GM12864 (cell line): ENCODE measurements at regions not wholly inside any gene's neighbourhood (a gene's known extent, or its start where the extent isn't known, plus 50 kb on each side); places are given as distances from the start of the nearest gene placed in this dataset.

Experiments used
- DNase-seq: peaks from one replicate; pipeline ENCODE4 v3.0.0-alpha.2; 2011; ENCODE audit warnings: low read depth
- H3K4me3 ChIP-seq: 2 replicates; pipeline ENCODE4 v1.5.1; 2011; ENCODE audit warnings: mild to moderate bottlenecking, low read depth, low read length, control low read depth
- CTCF ChIP-seq: IDR thresholded peaks from 2 replicates; pipeline ENCODE4 v1.5.1; 2011; ENCODE audit warnings: low read depth, mild to moderate bottlenecking, moderate library complexity, low read length, control low read depth, inconsistent platforms; ENCODE audit errors: missing control alignments

DNA sequence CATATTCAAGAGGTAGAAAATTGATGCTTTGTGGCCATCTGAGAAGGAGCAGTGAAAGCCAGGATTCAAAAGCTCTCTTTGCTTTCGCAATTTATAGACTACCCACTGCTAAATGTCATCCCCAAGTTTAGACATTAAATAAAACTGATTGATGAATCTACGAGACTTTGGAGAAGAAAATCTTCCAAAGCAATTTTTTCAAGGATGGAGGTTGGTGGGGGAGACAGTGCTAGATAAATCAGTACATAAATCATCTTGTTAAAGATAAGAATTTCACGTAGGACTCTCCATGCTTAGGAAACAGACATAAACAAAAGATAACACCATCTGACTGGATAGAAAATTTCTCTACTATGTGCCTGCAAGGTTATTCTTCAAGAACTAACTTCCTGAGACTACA lies 147.6 kb upstream of the TIAM1 start:
- TF ChIP-seq CTCF = no peak
- no peak for DNase-seq
- H3K4me3 ChIP-seq = no peak overlapping the region

DNA sequence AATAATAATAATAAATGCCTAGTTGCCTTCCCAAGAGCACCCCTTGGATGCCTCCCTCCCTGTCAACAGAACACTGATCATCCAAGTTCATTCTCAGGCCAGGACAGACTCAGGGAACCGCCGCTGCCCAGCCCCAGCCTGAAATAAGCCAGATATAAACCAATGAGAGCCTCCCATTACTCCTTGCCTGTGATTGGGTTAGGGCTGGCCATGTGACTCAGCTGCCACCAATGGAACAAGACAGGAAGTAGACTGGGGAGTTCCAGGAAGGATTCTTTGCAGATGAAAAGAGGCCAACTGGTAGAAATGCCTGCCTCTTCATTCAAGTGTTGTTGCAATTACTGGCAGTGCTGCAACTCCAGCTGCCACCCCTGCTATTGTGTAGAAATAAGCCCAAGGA lies 146.4 kb upstream of the TIAM1 start:
- no peak for TF ChIP-seq CTCF
- DNase-seq = no peak
- no peak overlapping the region for H3K4me3 ChIP-seq

GRCh38 chr21:31489726-31490125 lies 145.7 kb upstream of the TIAM1 start:
- DNase-seq = no peak
- TF ChIP-seq CTCF = no peak
- H3K4me3 ChIP-seq = no peak overlapping the region

- no peak for TF ChIP-seq CTCF
- DNase-seq = no peak
- H3K4me3 ChIP-seq = no peak overlapping the region
Measured at GRCh38 chr21:31489014-31489413, 145.0 kb upstream of the TIAM1 start.

DNA sequence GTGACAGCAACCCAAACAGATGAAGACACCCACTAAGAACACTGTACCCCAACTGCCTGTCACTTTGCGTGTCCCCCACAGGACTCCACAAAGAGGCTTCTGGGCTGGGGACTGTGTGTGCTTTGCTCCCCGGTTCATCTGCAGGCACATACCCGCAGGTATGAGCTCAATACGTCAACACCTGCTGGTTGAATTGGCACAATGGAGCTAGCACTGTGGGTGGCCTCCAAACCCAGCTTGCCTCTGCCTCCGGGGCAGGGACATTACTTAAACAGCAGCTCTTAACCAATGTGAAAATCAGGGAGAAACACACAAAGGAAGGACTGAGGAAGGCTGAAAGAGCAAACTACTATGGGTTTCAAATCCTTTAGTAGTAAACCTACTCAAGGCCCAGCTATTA lies 140.2 kb upstream of the TIAM1 start:
- H3K4me3 ChIP-seq = no peak overlapping the region
- no peak for DNase-seq
- TF ChIP-seq CTCF = no peak

DNA sequence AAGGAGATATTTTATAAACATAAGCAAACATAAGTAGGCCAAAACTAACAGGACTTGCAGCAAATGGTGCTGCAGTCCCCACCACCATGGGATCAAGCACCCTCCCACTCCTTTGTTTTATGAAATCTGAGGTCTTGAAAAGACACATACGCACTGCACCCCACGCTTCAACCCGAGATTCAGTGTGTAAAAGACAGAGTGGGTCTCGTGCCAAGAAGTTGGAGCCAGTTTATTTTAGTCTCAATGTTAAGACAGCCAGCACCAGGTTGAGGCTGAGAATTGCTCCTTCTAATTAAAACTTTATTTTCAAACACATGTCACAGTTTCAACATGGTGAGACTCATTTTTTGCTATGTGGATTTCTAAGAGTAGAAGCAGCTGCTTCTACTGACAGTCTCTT lies 139.1 kb upstream of the TIAM1 start:
- TF ChIP-seq CTCF = no peak
- no peak for DNase-seq
- no peak overlapping the region for H3K4me3 ChIP-seq

GRCh38 chr21:31482460-31482859 lies 138.4 kb upstream of the TIAM1 start:
- no peak for TF ChIP-seq CTCF
- no peak for DNase-seq
- H3K4me3 ChIP-seq = no peak overlapping the region
